Neural cell (in vitro differentiated cells): ENCODE measurements at regions not wholly inside any gene's neighbourhood (a gene's known extent, or its start where the extent isn't known, plus 50 kb on each side); places are given as distances from the start of the nearest gene placed in this dataset.

ENCODE experiments used
- EZH2 ChIP-seq: fragments of 200-600, 300-800 bp; shearing (Covaris generic), sonication (generic); IDR thresholded peaks from 2 replicates; pipeline ENCODE4 v1.6.1; 2014; ENCODE audit warnings: antibody characterized with exemption, low read length, borderline replicate concordance, mild to moderate bottlenecking; ENCODE audit not compliant: insufficient read depth, poor library complexity, severe bottlenecking
- MXI1 ChIP-seq: fragments of 450-650 bp; conservative IDR thresholded peaks from 2 replicates; pipeline ENCODE4 v1.6.1; 2014; ENCODE audit warnings: antibody characterized with exemption, mild to moderate bottlenecking; ENCODE audit not compliant: poor library complexity, severe bottlenecking
- POLR2AphosphoS5 ChIP-seq: IDR thresholded peaks from 2 replicates; pipeline ENCODE4 v1.6.1; 2012
- SMC3 ChIP-seq: fragments of 450-650 bp; conservative IDR thresholded peaks from 2 replicates; pipeline ENCODE4 v1.6.1; 2014; ENCODE audit warnings: antibody characterized with exemption, mild to moderate bottlenecking, moderate library complexity; ENCODE audit not compliant: poor library complexity
- TAF1 ChIP-seq: IDR thresholded peaks from 2 replicates; pipeline ENCODE4 v1.6.1; 2012; ENCODE audit warnings: low read depth
- TF ChIP-seq, protein P1 (sequence below): fragments of 450-650 bp; IDR thresholded peaks from 2 replicates; pipeline ENCODE4 v1.5.1; 2014; ENCODE audit warnings: antibody characterized with exemption, mild to moderate bottlenecking, moderate library complexity; ENCODE audit not compliant: poor library complexity, severe bottlenecking

DNA sequence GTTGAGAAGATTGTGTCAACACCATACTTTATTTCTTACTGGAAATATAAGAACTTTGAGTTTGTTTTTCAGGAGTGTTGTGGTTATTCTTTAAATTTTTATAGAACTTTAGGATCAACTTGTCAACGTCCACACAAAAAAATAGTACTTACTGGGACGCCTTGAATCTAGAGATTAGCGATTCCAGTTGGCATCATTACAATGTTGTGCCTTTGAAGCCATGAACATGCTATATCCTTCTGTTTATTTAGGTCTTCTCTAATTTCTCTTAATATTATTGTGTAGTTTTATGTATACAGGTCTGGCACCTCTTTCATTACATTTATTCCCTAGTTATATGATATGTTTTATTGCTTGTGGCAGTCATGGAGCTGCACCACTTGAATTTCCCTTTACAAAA lies 320.8 kb upstream of the CCDC196 start:
- no peak for TF ChIP-seq MXI1
- TF ChIP-seq, protein P1, sequence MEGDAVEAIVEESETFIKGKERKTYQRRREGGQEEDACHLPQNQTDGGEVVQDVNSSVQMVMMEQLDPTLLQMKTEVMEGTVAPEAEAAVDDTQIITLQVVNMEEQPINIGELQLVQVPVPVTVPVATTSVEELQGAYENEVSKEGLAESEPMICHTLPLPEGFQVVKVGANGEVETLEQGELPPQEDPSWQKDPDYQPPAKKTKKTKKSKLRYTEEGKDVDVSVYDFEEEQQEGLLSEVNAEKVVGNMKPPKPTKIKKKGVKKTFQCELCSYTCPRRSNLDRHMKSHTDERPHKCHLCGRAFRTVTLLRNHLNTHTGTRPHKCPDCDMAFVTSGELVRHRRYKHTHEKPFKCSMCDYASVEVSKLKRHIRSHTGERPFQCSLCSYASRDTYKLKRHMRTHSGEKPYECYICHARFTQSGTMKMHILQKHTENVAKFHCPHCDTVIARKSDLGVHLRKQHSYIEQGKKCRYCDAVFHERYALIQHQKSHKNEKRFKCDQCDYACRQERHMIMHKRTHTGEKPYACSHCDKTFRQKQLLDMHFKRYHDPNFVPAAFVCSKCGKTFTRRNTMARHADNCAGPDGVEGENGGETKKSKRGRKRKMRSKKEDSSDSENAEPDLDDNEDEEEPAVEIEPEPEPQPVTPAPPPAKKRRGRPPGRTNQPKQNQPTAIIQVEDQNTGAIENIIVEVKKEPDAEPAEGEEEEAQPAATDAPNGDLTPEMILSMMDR: no peak
- TF ChIP-seq EZH2: no peak
- no peak for TF ChIP-seq POLR2AphosphoS5
- no peak for TF ChIP-seq SMC3
- no peak for TF ChIP-seq TAF1
